Loucy (cell line): ENCODE measurements at regions not wholly inside any gene's neighbourhood (a gene's known extent, or its start where the extent isn't known, plus 50 kb on each side); places are given as distances from the start of the nearest gene placed in this dataset.

Experiments
- CTCF ChIP-seq: fragments of 200-600 bp; sonication (generic); conservative IDR thresholded peaks from 2 replicates; pipeline ENCODE4 v1.5.1; 2014; ENCODE audit warnings: mild to moderate bottlenecking, antibody characterized with exemption, low read length
- EZH2phosphoT487 ChIP-seq: fragments of 200-600 bp; IDR thresholded peaks from 2 replicates; pipeline ENCODE4 v1.6.1; 2018; ENCODE audit warnings: antibody characterized with exemption, mild to moderate bottlenecking, moderate library complexity, borderline replicate concordance

- TF ChIP-seq CTCF (no peak), EZH2phosphoT487 (no peak)
Observed at GRCh38 chr5:173494446-173494845, 122.0 kb downstream of the BOD1 start.
